ENCODE measurements at regions not wholly inside any gene's neighbourhood (a gene's known extent, or its start where the extent isn't known, plus 50 kb on each side); places are given as distances from the start of the nearest gene placed in this dataset.

GRCh38 chr1:47644212-47644573 lies 206.3 kb downstream of the FOXD2 start:
- TF ChIP-seq EZH2 (IDR thresholded peaks at IDR 0.05; ENCODE audit: insufficient read depth, poor library complexity, severe bottlenecking) = no peak
- TF ChIP-seq EZH2phosphoT487 (IDR thresholded peaks at IDR 0.05; ENCODE audit: insufficient read depth, low read depth) = no peak
